Ovary (tissue), 3 donors: ENCODE measurements at regions not wholly inside any gene's neighbourhood (a gene's known extent, or its start where the extent isn't known, plus 50 kb on each side); places are given as distances from the start of the nearest gene placed in this dataset.

Source experiments
- EP300 ChIP-seq: sonication (generic); formaldehyde crosslinking; IDR thresholded peaks from one replicate; pipeline ENCODE4 v1.6.1; 2017; ENCODE audit warnings: antibody characterized with exemption
- TF ChIP-seq, protein P1 (sequence below), 3 donors: fragments of 450-650 bp in 2 of 3; fragments of 200-600 bp in 1 of 3; IDR thresholded peaks; one replicate each; pipeline versions ENCODE4 v1.5.1 to v1.8.0; 2016 to 2022; ENCODE audit warnings: antibody characterized with exemption in 3 of 3, mild to moderate bottlenecking in 1 of 3
- donor health status: DM: no; HTN: no; CAD: no.

GRCh38 chr6:167669870-167670802 lies 156.6 kb upstream of the AFDN start:
- no peak for TF ChIP-seq EP300
- TF ChIP-seq, protein P1, sequence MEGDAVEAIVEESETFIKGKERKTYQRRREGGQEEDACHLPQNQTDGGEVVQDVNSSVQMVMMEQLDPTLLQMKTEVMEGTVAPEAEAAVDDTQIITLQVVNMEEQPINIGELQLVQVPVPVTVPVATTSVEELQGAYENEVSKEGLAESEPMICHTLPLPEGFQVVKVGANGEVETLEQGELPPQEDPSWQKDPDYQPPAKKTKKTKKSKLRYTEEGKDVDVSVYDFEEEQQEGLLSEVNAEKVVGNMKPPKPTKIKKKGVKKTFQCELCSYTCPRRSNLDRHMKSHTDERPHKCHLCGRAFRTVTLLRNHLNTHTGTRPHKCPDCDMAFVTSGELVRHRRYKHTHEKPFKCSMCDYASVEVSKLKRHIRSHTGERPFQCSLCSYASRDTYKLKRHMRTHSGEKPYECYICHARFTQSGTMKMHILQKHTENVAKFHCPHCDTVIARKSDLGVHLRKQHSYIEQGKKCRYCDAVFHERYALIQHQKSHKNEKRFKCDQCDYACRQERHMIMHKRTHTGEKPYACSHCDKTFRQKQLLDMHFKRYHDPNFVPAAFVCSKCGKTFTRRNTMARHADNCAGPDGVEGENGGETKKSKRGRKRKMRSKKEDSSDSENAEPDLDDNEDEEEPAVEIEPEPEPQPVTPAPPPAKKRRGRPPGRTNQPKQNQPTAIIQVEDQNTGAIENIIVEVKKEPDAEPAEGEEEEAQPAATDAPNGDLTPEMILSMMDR (IDR thresholded peaks at IDR 0.05) = no peak
